ENCODE measurements at regions not wholly inside any gene's neighbourhood (a gene's known extent, or its start where the extent isn't known, plus 50 kb on each side); places are given as distances from the start of the nearest gene placed in this dataset.
A peak's percentile ranks its signal among the peaks of the same experiment; 100 is the strongest.

DNA sequence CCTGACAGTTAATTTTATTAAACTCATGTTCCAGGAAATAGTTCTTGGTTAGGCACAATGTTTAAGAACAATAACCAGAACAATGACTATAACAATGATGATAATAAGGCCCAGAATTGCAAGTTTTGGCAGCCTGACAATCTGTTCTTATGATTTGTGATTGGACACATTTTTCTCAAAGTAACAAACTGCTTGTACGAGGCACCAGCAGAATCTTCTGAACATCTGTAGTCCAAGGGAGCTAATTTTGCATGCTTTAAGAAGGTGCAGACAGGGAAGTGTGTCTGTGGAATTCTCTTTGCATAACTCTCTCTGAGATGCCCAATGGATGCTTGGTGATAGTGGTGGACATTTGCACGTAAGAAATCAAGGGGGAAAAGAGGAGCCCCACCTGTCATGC, 709.3 kb downstream of the SLC4A3 start:
- DNase-seq (ENCODE audit: insufficient read length, low spot score) (no peak), FAIRE-seq (no peak)
- no peak for TF ChIP-seq CTCF (IDR thresholded peaks at IDR 0.05; ENCODE audit: insufficient read depth, missing control alignments)

DNA sequence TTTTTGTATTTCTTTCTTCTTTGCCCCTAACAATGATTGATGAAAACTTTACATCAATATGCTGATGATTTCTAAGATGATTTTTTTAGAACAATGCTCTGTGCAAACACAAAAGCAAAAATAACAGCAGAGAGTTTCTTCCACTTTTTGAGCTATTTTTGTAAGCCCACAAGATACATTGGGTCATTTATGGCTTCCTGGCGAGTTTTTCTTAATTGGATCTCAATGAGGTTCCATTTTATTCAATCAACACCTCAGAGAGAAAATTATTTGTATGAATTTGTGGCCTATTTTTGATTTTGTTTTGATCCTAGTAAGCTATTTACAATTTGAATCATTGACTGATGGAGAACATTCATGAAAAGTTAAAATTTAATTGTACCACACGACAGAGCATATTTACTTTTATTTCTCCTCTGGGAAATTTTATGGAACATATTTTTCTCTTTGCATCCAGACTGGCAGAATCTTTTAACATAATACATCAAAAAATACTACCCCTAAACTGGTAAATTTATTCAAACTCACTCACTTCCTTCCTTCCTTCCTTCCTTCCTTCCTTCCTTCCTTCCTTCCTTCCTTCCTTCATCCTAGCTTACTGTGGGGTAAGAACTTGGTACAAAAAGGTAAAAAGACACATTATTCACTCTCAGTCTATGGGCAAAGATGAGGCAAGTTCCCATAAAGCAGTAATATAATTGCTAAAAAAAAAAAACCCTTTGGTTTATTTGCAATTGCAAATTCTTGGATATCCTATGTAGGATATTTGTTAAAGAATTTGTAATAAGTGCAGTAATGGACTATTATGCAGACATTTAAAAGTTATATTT, 710.4 kb downstream of the SLC4A3 start:
- FAIRE-seq (no peak), DNase-seq (ENCODE audit: insufficient read length, low spot score) (no peak)
- no peak for TF ChIP-seq CTCF (IDR thresholded peaks at IDR 0.05; ENCODE audit: insufficient read depth, missing control alignments)

- TF ChIP-seq CTCF (IDR thresholded peaks at IDR 0.05; ENCODE audit: insufficient read depth, missing control alignments): no peak
- FAIRE-seq (no peak), DNase-seq (ENCODE audit: insufficient read length, low spot score) (no peak)
Measured at GRCh38 chr2:220341014-220341413, 713.6 kb downstream of the SLC4A3 start.

DNA sequence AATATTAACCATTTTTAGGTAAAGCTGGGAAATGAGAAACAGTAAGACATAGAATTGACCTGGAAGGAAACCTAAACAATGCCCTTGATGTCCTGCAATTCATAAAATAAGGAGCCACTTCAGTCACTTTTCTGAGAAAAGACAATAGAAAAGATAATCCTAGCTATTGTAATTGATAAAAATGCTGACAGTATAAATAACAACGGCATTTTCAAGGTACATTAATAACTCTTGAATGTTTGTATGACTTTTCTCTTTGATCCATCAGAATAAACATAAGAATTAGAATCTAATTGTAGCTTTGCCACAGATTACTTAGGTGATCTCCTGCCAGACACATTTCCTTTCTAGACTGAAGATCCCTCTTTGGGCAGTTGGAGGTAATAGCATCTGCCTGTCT, 719.5 kb downstream of the SLC4A3 start:
- no peak for TF ChIP-seq CTCF (IDR thresholded peaks at IDR 0.05; ENCODE audit: insufficient read depth, missing control alignments)
- no peak for FAIRE-seq
- no peak for DNase-seq (ENCODE audit: insufficient read length, low spot score)

DNA sequence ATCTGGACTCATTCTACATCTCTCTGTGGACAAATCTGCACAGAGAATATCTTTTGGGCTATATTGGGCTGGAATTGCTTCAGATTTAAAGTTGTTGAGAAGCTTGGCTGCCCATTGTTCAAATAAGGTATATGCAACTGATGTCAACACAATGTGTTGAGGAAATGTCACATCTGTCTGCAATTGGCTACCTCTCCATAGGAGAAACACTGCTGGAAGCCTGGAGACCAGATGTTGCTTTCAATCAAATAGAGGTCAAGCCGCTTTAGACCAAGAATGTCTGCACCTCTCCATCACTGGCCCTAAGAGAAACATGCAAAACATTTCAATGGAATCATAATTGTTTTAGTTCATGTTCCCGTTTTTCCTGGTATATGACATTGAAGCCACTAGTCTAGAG, 720.2 kb downstream of the SLC4A3 start:
- DNase-seq (ENCODE audit: insufficient read length, low spot score): no peak
- TF ChIP-seq CTCF (IDR thresholded peaks at IDR 0.05; ENCODE audit: insufficient read depth, missing control alignments): no peak
- no peak for FAIRE-seq

GRCh38 chr2:220348206-220348605, 720.8 kb downstream of the SLC4A3 start:
- DNase-seq (ENCODE audit: insufficient read length, low spot score) (no peak), FAIRE-seq (no peak)
- TF ChIP-seq CTCF (IDR thresholded peaks at IDR 0.05; ENCODE audit: insufficient read depth, missing control alignments): no peak

- TF ChIP-seq CTCF (IDR thresholded peaks at IDR 0.05; ENCODE audit: insufficient read depth, missing control alignments): no peak
- FAIRE-seq: peak; percentile 88
- DNase-seq (ENCODE audit: insufficient read length, low spot score): no peak
Measured at GRCh38 chr2:220353897-220354296, 726.5 kb downstream of the SLC4A3 start.
